ENCODE measurements at regions not wholly inside any gene's neighbourhood (a gene's known extent, or its start where the extent isn't known, plus 50 kb on each side); places are given as distances from the start of the nearest gene placed in this dataset.
A peak's percentile ranks its signal among the peaks of the same experiment; 100 is the strongest.

- Histone ChIP-seq H3K27me3 (no peaks in the 10 kb centered on the region), H3K9me3 (no peaks in the 10 kb centered on the region), H3K27ac (no peak overlapping the region), H3K4me3 (no peak overlapping the region), H3K36me3 (no peaks in the 10 kb centered on the region), H3K4me1 (no peaks in the 10 kb centered on the region)
- ATAC-seq, result peak; percentile 63
- intact Hi-C loops (cut with DNase I), result no loop called here
- peak; percentile 56 for TF ChIP-seq CTCF (IDR thresholded peaks at IDR 0.05)
- DNase-seq, result no peak
Measured at GRCh38 chr7:85890244-85890811, 703.5 kb upstream of the SEMA3D start.

- Histone ChIP-seq H3K27ac (no peak overlapping the region), H3K27me3 (no peaks in the 10 kb centered on the region), H3K4me3 (no peak overlapping the region), H3K4me1 (no peaks in the 10 kb centered on the region), H3K9me3 (no peaks in the 10 kb centered on the region), H3K36me3 (no peaks in the 10 kb centered on the region)
- intact Hi-C loops (cut with DNase I), result no loop called here
- ATAC-seq (no peak), DNase-seq (no peak)
- no peak for TF ChIP-seq CTCF (IDR thresholded peaks at IDR 0.05)
Measured at GRCh38 chr7:85887133-85887532, 700.3 kb upstream of the SEMA3D start.

DNA sequence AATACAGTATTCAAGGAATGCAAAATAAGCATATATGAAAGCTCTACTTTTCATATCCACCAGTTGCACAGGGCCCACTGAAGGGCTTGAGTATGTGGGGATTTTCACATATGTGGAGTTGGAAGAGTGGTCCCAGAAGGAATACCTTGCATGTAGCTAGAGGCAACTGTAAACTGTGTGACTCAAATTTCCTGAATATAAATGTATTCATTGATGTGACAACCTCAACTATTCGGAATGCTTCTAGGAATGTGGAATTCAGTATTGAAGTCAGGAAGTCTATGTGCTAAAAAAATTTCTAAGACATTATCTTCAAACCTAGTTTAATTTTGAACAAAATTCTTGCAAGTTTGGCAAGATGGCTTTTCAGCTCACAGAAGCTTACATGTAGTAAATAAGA lies 695.5 kb upstream of the SEMA3D start:
- TF ChIP-seq CTCF (IDR thresholded peaks at IDR 0.05), result no peak
- H3K27me3 ChIP-seq, result no peaks in the 10 kb centered on the region
- no peaks in the 10 kb centered on the region for H3K36me3 ChIP-seq
- ATAC-seq (no peak), DNase-seq (no peak)
- no peaks in the 10 kb centered on the region for H3K9me3 ChIP-seq
- H3K4me1 ChIP-seq, result no peaks in the 10 kb centered on the region
- H3K4me3 ChIP-seq, result no peak overlapping the region
- H3K27ac ChIP-seq, result no peak overlapping the region
- intact Hi-C loops (cut with DNase I), result no loop called here

DNA sequence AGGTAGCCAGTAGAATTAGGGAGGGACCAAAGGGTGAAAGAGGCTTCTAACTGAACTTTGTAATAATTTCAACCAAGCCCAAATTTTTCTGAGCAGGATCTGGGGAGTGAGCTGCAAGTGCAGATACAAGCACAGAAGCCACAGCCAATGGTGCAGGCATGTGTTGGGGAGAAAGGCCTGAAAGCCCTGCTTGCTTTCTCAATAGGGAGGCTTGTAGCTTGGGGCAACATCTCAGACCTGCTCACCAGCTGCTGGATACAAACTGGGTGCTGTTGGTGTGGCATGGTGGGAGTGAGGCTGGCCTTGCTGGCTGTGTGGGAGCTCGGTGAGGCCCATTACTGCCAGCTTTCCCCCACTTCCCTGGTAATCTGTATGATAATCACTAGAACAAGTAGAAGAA lies 688.5 kb upstream of the SEMA3D start:
- intact Hi-C loops (cut with DNase I), result no loop called here
- H3K27me3 ChIP-seq, result no peaks in the 10 kb centered on the region
- H3K9me3 ChIP-seq, result no peaks in the 10 kb centered on the region
- no peaks in the 10 kb centered on the region for H3K36me3 ChIP-seq
- ATAC-seq (no peak), DNase-seq (no peak)
- no peak overlapping the region for H3K4me3 ChIP-seq
- no peak overlapping the region for H3K27ac ChIP-seq
- no peaks in the 10 kb centered on the region for H3K4me1 ChIP-seq
- TF ChIP-seq CTCF (IDR thresholded peaks at IDR 0.05), result no peak

DNA sequence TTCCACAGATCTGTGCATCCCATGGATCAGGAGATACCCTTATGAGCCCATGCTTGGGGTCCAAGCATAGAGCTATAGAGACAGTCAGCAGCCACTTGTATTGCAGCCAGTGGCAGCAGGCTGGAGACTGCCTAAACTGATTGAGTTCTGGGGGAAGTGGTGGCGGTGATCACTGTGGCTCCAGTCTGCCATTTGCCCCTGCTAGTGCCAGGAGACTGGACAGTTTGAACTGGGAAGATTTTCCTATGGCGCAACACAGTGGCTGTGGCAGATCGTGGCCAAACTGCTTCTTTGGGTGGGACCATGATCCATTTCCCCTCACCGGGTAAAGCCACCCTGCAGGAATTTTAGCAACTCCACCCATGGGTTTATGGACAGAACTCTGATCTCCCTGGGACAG lies 679.7 kb upstream of the SEMA3D start:
- no peak for TF ChIP-seq CTCF (IDR thresholded peaks at IDR 0.05)
- no peaks in the 10 kb centered on the region for H3K4me1 ChIP-seq
- intact Hi-C loops (cut with DNase I), result no loop called here
- H3K36me3 ChIP-seq, result no peaks in the 10 kb centered on the region
- no peak for ATAC-seq
- DNase-seq, result no peak
- H3K4me3 ChIP-seq, result no peak overlapping the region
- H3K9me3 ChIP-seq, result peaks cover 5% of the 10 kb centered on the region
- H3K27ac ChIP-seq, result no peak overlapping the region
- no peaks in the 10 kb centered on the region for H3K27me3 ChIP-seq

- Histone ChIP-seq H3K4me3 (no peak overlapping the region), H3K4me1 (no peaks in the 10 kb centered on the region), H3K9me3 (no peaks in the 10 kb centered on the region), H3K27me3 (no peaks in the 10 kb centered on the region), H3K36me3 (no peaks in the 10 kb centered on the region), H3K27ac (no peak overlapping the region)
- DNase-seq, result no peak
- ATAC-seq, result no peak
- intact Hi-C loops (cut with DNase I), result no loop called here
- peak; percentile 41 for TF ChIP-seq CTCF (IDR thresholded peaks at IDR 0.05)
Measured at GRCh38 chr7:85851571-85852193, 664.8 kb upstream of the SEMA3D start.

Measured in upper lobe of right lung (tissue), 1 donor.